CD4-positive, alpha-beta T cell treated with Interleukin-6 at 100 ng/mL for 8 hours (primary cell): ENCODE measurements at regions not wholly inside any gene's neighbourhood (a gene's known extent, or its start where the extent isn't known, plus 50 kb on each side); places are given as distances from the start of the nearest gene placed in this dataset.
"Not testable (repeated sequence)": the region's sequence is repeated elsewhere in the genome, so short reads cannot be mapped to it uniquely, and the experiment has no call there.

Experiments used
- DNase-seq: peaks from one replicate; pipeline ENCODE4 v3.0.0-alpha.2; 2020; ENCODE audit warnings: mixed read lengths, low spot score

DNA sequence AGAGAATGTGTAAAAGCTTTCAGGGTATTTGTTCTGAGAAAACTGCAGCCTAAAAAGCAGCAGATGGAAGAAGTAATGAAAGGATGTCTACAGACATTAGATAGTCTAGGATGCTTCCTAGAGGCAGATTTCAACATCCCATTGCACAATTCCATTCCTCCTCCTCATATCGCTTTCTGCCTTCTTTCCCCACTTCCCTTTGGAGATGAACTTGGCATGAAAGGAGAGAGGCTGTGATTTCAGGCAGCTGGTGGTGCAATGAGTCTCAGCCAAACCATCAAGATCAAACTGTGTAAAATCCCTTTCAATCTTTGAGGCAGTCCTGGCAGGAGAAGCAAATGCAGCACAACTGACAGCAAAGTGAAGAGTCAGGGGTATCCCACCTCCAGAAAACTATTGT lies 438.7 kb upstream of the KCNMB2 start:
- no peak for DNase-seq

DNA sequence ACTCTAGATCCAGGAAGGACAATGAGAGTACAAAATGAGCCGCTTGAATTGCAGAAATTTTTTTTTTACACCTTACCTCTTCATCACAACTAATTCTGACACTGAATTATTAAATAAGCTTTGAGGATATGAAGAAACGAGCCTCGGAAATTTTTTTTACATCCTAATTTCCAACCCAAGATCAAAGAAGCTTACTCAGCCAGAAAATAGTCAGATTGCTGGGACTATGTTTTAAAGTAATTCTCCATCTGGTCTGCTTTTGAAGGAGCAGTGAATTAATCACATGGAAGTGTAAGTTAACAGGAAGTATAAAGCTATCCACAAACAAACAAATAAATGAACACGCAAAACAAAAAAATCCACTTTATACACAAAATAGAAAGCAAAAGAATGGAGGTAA lies 437.0 kb upstream of the KCNMB2 start:
- DNase-seq, result no peak

DNA sequence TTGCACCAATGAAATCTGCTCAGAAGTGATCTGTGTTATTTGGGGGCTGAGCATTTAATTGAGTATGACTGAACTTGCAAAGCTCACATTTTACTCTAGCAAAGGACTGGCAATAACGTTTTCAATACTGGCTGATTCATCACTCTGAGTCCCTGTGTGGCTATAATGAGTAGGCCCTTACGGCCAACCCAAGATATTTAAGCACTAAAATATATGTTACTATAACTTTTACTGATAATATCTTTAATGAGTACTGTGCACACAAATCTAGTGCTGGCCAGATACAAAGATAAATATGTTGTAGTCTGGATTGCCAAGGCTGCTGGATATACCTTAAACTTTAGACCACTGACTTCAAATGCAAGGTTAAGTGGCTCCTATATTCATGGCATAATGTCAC lies 436.4 kb upstream of the KCNMB2 start:
- DNase-seq, result no peak

DNA sequence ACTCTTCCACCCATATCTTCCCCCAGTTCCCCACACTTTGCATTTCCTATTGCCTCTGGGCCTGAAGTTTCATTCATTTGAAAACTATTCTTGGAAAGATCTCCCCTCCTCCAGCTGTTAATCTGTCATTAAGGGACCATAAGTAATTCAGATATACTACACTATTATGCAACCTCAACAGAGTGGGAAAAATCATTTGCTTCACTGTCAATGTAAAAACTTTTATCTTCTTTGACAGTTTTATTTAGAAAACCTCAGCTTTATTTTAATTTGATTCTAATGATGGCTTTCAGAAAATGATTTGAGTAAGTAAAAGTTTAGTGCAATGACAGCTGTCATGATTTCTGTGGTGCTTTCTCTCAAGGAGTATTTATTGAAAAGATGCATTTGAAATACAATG lies 435.3 kb upstream of the KCNMB2 start:
- DNase-seq, result no peak

DNA sequence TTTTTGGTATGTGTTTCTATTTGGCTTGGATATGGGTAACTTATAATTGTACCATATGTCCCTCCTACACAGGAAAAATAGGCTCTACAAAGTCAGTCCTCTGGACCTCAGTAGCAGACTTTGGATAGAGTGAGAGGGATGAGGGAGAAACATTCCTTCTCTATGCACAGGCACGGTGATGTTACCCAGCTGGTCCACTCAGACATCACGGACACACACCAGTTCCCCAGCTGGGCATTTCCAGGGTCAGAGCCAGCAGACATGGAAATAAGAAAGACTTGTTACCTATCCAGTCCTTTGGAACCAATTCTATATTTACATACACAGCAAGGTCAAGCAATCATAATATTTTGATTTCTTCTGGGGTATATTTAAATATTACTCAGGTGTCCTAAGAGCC lies 433.1 kb upstream of the KCNMB2 start:
- no peak for DNase-seq

DNA sequence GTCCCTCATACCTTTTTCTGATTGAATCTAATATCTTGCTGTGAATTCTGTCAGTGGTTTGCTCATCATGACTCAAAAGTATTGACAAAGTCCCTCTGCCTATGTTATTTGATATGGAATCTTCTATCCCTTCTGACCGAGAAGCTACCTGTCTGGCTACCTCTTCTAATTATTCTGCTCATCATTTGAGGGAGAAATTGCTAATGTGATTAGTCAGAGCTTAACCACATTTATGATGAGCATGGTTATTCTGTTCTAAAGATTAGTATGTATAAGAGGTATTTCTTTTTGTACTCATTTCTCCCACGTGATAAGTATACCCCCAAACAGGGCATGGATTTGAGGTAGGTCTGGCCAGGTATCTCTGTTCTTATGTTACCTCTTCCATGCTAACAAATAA lies 428.4 kb upstream of the KCNMB2 start:
- no peak for DNase-seq

DNA sequence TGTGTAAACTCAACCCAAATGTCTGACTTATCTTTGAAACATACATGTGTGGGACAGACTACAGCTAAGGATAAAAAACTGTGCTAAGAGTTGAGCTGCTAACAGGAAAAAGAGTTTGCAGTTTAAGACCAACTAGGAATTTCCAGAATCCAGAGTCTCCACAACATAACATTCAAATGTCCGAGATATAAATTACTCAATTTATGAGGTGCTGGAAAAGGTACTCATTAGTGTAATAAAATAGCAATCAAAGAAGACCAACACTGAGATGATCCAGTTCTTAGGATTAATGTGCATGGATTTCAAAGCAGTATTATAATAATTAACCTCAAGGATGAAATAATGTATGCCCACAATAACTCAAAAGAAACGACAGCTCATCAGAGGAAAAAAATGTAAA lies 426.5 kb upstream of the KCNMB2 start:
- DNase-seq, result no peak

DNA sequence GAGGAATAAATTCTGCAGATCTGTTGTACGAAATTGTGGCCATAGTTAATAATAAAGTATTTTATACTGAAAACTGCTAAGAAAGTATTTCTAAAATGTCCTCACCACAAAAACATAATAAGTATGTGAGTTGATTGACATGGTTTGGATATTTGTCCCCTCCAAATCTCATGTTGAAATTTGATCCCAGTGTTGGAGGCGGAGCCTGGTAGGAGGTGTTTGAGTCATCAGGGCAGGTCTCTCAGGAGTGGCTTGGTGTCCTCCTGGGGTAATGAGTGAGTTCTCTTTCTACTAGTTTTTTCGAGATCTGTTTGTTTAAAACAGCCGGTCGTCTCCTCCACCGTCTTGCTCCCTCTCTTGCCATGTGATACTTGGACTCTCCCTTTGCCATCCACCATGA lies 424.1 kb upstream of the KCNMB2 start:
- no peak for DNase-seq

DNA sequence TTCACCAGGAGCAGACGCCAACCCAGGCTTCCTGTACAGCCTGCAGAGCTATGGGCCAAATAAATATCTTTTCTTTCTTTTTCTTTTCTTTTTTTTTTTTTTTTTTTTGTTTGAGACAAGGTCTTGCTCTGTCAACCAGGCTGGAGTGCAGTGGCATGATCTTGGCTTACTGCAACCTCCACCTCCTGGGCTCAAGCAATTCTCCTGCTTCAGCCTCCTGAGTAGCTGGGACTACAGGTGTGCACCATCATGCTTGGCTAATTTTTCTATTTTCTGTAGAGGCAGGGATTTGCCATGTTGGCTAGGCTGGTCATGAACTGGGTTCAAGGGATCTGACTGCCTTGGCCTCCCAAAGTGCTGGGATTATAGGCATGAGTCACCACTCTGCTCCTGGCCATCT lies 423.7 kb upstream of the KCNMB2 start:
- DNase-seq, result not testable (repeated sequence)

DNA sequence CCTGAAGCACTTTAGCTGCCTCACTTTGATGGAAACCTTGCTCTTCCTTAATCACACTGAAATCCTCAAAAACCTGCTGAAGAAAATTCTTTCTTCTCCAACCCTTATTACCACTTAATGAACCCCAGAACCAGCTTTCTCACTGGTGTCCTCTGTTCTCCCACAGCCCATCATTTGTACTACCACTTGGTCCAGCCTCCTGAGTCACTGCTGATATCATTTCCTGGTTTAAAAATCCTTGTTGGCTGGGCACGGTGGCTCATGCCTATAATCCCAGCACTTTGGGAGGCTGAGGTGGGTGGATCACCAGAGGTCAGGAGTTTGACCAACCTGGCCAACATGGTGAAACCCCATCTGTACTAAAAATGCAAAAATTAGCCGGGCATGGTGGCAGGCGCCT lies 418.6 kb upstream of the KCNMB2 start:
- no peak for DNase-seq

DNA sequence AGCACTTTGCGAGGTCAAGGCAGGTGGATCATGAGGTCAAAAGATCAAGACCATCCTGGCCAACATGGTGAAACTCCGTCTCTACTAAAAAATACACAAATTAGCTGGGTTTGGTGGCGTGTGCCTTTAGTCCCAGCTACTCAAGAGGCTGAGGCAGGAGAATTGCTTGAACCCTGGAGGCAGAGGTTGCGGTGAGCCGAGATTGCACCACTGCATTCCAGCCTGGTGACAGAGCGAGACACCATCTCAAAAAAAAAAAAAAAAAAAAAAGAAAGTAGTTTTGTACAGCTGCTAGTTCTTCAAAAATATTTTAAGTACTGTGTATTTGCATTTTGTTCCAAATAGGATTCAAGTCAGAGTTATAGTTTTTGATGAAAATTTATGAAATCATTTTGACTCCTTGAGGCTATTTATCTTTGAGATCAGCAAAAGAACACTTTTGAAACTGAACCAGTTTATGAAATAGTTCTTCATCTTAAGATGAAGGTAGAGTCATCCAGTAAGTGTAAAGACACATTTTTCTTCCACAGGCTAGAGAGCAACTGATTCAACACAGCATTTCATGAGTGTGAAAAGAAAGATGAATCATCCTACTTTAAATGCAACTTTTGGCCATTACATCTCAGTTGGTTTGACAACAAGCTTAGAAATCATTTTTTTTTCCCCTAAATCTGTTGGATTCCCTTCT lies 416.5 kb upstream of the KCNMB2 start:
- not testable (repeated sequence) for DNase-seq

DNA sequence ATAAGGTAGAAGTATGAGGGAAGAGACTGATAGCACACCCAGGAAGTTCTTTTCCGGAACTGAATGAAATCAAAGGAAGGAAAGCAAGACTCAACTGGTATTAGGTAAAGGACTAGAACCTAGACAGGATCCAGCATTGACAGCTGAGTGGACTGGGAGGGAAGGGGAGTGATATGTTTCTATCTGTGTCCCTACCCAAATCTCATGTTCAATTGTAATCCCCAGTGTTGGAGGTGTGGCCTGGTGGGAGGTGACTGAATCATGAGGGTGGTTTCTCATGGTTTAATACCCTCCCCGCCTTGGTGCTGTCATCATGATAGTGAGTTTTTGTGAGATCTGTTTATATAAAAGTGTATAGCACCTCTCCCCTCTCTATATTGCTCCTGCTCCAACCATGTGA lies 415.9 kb upstream of the KCNMB2 start:
- no peak for DNase-seq

DNA sequence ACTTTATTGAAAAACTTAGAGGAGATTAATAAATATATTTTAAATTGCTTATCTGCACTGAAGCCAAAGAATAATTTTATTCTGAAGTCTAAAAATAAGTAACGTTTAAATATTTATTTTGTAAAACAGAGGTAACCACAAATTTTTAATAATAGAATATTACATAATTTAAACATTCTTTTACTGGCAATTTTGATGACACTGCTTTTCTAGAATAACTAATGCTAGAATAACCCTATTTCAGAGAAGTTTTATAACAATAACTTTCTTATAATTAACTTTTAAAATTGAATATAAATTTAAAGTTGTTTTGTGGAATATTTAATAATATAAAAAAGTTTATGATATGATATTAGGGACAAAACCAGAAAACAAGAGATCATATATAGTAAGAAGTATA lies 409.6 kb upstream of the KCNMB2 start:
- no peak for DNase-seq

DNA sequence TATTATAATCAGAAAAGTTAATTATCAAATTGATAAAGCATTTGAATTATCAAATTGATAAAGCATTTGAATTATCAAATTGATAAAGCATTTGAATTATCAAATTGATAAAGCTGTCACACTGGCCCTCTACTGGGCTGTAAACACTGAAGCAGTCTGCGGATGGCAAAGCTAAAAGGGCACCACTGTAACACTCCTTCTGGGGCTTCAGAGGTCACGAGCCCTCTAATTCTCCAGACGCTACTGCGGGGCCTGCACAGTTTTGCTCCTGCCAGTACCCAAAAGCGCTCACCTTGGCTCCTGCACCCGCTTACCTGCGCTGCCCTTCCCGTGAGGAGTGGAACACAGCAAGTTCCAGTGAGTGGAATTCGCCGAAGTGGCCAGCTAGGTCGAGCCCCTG lies 409.0 kb upstream of the KCNMB2 start:
- no peak for DNase-seq

DNA sequence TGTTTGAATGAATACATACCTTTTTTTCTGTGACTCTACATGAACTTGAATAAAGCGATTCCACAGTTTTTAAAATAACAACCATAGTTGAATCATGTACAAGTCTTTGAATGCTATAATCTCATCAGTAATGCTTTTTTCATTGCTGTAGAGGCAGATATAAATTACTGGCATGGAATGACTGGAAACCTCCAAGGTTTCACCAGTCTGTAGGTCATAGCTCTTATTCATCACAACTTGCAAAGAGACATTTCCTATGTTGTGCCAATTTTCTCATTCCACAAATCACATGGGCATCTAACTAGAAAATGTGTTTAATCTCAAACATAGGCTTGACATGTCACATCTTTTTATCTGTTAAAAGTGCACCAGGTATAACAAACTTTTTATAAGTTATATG lies 407.1 kb upstream of the KCNMB2 start:
- DNase-seq, result no peak

DNA sequence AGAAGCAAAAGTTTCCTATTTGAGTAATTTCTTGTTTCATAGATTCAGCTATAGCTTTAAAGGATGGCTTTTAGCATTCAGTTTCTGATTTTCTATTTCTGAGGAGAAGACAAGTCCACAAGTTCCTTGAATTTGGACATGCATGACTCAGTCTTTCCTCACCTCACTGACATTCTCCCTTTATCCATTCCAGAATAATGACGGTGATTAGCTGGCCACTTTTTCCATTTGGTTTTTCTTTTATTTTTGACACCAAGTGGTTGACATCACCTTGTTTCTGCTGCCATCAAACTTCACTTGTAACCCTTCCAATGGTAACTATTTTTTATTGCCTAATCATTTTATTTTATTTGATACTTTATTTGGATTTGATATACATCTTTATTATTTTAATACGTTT lies 404.4 kb upstream of the KCNMB2 start:
- no peak for DNase-seq

DNA sequence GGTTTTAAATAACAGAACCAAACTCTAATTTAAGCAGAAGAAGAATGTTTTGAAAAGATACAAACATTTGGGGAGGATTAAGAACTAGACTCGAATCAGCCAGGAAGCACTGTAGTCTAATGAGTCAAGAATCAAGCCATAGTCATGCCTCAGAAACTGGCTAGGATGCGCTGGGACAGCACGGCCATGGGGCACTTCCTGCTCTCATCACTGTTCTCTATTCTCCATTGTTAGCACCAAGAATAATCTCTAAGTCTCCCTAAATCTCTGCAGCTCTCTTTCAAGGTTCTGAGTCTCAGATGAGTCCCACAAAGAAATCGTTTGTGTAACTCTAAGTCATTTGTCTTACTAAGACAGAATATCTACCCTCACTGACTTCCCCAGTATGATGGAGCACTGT lies 399.0 kb upstream of the KCNMB2 start:
- no peak for DNase-seq

DNA sequence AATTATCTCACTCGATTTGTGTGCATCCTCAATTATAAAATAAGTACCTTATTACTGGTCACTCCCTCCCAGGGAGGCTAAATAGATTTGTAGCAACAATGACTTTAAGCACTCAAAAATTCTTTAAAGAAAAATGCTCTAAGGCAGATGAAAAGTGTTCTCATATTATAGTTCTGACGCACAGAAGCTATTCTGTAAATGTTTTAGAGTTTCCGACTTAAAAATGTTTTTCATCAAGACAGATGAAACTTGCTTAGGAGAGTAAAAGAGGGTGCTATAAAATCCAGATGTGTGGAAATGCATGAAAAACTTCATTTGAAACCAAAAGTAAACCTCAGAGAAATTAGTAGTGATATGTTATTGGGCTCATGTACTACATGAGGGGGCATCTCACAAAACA lies 398.4 kb upstream of the KCNMB2 start:
- DNase-seq, result no peak

DNA sequence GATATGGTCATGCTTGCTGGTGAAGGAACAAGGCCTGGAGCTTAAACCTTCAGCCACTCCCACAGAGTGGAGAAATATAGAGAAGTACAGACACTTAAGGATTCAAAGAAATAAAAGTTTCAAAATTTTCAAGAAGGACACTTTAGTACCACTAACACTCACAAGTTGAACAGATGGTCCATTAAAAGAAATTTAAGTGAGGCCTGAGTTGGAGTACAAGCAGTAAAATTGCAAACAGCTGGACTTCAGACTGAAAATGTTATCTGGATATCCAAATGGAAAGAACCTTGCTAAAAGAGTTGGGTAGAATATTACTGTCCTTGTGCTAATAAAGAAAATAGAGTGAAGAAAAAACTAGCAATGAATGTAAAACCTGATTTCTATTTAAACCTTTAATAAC lies 397.1 kb upstream of the KCNMB2 start:
- no peak for DNase-seq

DNA sequence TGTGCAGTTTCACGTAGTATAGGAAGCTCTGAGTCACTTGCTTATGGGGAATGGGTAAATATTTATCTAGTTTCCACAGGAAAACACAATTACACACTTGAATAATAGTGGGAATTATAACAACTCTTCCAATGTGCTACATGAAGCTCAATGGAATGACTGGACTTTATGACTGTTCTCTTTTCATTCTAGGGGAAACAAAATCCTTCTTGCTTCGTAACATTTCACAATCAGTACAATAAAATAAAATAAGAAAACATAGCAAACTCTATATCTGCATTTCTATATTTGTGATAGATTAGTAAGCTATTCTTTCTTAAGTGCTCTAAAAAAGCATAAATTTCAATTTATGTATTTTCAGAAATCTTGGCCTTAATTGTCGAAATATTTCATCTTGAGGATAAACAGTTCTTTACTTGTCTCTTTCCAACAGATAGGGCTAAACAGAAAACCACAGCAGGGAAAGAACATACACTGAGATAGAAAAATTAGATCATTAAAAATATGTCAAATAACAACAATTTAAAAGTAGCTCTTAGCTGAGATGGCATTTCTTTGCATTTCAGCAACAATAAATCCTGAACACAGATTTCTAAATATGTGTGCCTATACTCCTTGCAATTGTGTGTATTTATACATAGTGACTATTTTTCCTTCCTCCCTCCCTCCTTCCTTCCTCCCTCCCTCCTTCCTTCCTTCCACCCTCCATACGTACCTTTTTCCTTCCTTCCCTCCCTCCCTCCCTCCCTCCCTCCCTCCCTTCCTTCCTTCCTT lies 395.5 kb upstream of the KCNMB2 start:
- DNase-seq, result no peak

DNA sequence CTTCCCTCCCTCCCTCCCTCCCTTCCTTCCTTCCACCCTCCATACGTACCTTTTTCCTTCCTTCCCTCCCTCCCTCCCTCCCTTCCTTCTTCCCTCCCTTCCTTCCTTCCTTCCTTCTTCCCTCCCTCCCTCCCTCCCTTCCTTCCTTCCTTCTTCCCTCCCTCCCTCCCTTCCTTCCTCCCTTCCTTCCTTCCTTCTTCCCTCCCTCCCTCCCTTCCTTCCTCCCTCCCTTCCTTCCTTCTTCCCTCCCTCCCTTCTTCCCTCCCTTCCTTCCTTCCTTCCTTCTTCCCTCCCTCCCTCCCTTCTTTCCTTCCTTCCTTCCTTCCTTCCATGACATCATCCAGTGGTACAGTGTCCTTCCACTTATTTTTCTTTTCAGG lies 394.9 kb upstream of the KCNMB2 start:
- DNase-seq, result not testable (repeated sequence)

DNA sequence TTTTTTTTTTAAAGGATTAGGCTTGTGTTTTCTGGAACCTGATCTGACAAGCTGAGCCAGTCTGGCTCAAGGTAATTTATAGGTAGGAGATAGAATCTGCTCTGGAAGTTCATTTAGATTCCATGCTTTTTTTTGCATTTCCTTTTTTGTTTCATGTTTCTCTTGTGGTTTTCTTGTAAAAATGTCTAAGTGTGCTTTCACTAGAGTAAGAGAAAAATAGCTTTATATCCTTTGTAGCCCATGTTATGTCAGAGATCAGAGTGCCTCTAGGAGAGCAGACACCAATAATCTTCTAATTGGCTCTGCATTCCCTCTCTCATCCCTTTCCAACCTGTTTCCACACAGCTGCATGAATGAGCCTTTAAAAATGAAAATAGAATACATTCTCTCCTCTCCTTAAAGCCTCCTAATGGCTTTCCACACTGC lies 389.8 kb upstream of the KCNMB2 start:
- DNase-seq, result no peak

DNA sequence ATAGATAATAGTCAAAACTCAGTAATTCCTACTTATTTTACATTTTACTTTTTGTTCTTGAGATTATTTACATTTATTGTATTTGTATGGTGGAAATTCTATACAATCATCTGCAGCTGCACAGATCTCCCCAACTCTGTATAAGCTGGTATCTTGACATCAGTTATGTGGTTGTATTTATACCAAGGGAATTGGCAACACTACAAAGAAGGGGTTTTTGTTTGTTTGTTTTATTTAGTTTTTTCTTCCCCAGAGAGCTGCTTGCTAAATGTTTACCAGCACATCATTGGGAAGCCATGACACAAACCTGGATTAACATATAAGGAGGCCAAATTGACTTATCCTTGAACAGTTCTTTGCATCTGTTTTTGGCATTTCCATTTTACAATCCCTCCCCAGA lies 389.2 kb upstream of the KCNMB2 start:
- no peak for DNase-seq
